ENCODE measurements at regions not wholly inside any gene's neighbourhood (a gene's known extent, or its start where the extent isn't known, plus 50 kb on each side); places are given as distances from the start of the nearest gene placed in this dataset.

- DNase-seq (no peak), FAIRE-seq (no peak)
- WGBS, 3 donors: 68 to 85% (median 81%) methylated on average over 1 of the region's 1 CpG
- Histone ChIP-seq H3K9me3 (ENCODE audit: control insufficient read depth in 2 of 2, insufficient read depth in 1 of 2, low read depth in 1 of 2, low read length in 1 of 2) (no peaks in the 10 kb centered on the region), H3K27me3 (ENCODE audit: control insufficient read depth in 3 of 3, insufficient read depth in 3 of 3, low read length in 3 of 3) (no peaks in the 10 kb centered on the region), H3K36me3 (ENCODE audit: control insufficient read depth in 3 of 3, insufficient read depth in 2 of 3, low read depth in 1 of 3, low read length in 3 of 3) (no peaks in the 10 kb centered on the region), H3K4me1 (ENCODE audit: control insufficient read depth in 3 of 3, insufficient read depth in 2 of 3, low read depth in 1 of 3, low read length in 2 of 3) (no peaks in the 10 kb centered on the region), H3K27ac (ENCODE audit: low read depth in 1 of 3, low read length in 2 of 3) (no peak overlapping the region), H3K4me3 (ENCODE audit: low read depth in 1 of 3, low read length in 3 of 3) (no peak overlapping the region)
These were observed 303.5 kb upstream of the SPOCK3 start for GRCh38 chr4:167537761-167538160.

- Histone ChIP-seq H3K4me1 (ENCODE audit: control insufficient read depth in 3 of 3, insufficient read depth in 2 of 3, low read depth in 1 of 3, low read length in 2 of 3) (no peaks in the 10 kb centered on the region), H3K27me3 (ENCODE audit: control insufficient read depth in 3 of 3, insufficient read depth in 3 of 3, low read length in 3 of 3) (no peaks in the 10 kb centered on the region), H3K4me3 (ENCODE audit: low read depth in 1 of 3, low read length in 3 of 3) (no peak overlapping the region), H3K36me3 (ENCODE audit: control insufficient read depth in 3 of 3, insufficient read depth in 2 of 3, low read depth in 1 of 3, low read length in 3 of 3) (no peaks in the 10 kb centered on the region), H3K9me3 (ENCODE audit: control insufficient read depth in 2 of 2, insufficient read depth in 1 of 2, low read depth in 1 of 2, low read length in 1 of 2) (no peaks in the 10 kb centered on the region), H3K27ac (ENCODE audit: low read depth in 1 of 3, low read length in 2 of 3) (no peak overlapping the region)
- no peak for DNase-seq
- 64 to 73% (median 64%) methylated on average over 3 of the region's 3 CpGs for WGBS, 3 donors
- no peak for FAIRE-seq
These were observed 307.0 kb upstream of the SPOCK3 start for GRCh38 chr4:167541286-167541685.

- 50 to 63% (median 61%) methylated on average over 1 of the region's 1 CpG for WGBS, 3 donors
- DNase-seq (no peak), FAIRE-seq (no peak)
- Histone ChIP-seq H3K4me1 (ENCODE audit: control insufficient read depth in 3 of 3, insufficient read depth in 2 of 3, low read depth in 1 of 3, low read length in 2 of 3) (no peaks in the 10 kb centered on the region), H3K4me3 (ENCODE audit: low read depth in 1 of 3, low read length in 3 of 3) (no peak overlapping the region), H3K27me3 (ENCODE audit: control insufficient read depth in 3 of 3, insufficient read depth in 3 of 3, low read length in 3 of 3) (no peaks in the 10 kb centered on the region), H3K9me3 (ENCODE audit: control insufficient read depth in 2 of 2, insufficient read depth in 1 of 2, low read depth in 1 of 2, low read length in 1 of 2) (no peaks in the 10 kb centered on the region), H3K27ac (ENCODE audit: low read depth in 1 of 3, low read length in 2 of 3) (no peak overlapping the region), H3K36me3 (ENCODE audit: control insufficient read depth in 3 of 3, insufficient read depth in 2 of 3, low read depth in 1 of 3, low read length in 3 of 3) (no peaks in the 10 kb centered on the region)
These were observed 310.1 kb upstream of the SPOCK3 start for GRCh38 chr4:167544391-167544790.

DNA sequence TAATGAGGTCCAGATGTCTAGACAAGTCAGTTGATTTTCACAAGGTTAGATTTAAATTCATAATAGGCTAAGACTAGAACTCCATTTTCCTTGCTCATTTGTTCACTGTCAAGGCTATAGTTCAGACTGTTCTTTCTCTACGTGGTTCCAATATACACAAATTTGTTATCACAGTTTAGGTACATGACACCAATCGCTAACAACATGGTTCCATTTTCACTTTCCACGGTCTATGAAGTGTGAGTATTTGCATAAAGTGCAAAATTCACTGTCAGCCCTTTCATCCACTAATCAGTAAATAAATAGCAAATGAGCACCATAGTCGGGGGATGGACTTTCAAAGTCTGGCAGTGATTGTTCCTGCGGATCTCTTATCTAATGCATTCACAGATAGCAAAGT, 315.7 kb upstream of the SPOCK3 start:
- FAIRE-seq (no peak), DNase-seq (no peak)
- H3K27ac ChIP-seq (ENCODE audit: low read depth in 1 of 3, low read length in 2 of 3): no peak overlapping the region
- no peaks in the 10 kb centered on the region for H3K4me1 ChIP-seq (ENCODE audit: control insufficient read depth in 3 of 3, insufficient read depth in 2 of 3, low read depth in 1 of 3, low read length in 2 of 3)
- H3K27me3 ChIP-seq (ENCODE audit: control insufficient read depth in 3 of 3, insufficient read depth in 3 of 3, low read length in 3 of 3): no peaks in the 10 kb centered on the region
- 15 to 46% (median 29%) methylated on average over 5 of the region's 5 CpGs for WGBS, 3 donors
- H3K4me3 ChIP-seq (ENCODE audit: low read depth in 1 of 3, low read length in 3 of 3): no peak overlapping the region
- H3K36me3 ChIP-seq (ENCODE audit: control insufficient read depth in 3 of 3, insufficient read depth in 2 of 3, low read depth in 1 of 3, low read length in 3 of 3): no peaks in the 10 kb centered on the region
- no peaks in the 10 kb centered on the region for H3K9me3 ChIP-seq (ENCODE audit: control insufficient read depth in 2 of 2, insufficient read depth in 1 of 2, low read depth in 1 of 2, low read length in 1 of 2)

DNA sequence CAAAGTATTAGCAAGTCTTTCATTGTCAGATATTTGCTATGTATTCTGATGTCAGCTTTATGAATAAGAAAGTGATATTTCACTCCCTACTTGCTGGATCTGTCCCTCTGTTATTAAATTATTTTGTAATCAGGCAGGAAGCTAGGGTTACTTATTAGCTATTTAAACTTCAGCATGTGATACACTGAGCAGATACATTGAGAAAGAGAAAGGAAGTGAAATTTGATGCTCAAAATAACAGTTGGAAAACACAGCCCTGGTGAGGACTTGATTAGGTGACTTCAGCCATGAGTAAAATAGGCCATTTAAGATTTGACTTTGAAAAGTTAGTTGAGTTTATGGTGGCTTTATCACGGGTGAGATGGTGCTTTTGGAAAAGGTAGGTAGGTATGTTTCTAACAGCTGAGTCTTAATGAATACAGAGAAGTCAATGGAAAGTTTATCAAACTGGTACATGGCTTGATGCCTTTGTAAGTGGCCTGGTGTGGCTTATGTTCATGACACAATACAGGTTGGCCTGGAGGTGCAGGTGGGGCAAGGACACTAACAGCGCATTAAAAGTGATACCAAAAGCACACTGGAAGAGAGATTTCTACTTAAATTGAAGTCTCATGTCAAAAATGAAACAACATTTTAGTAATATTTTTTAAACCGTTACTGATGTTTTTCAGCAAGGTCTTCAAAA, 321.2 kb upstream of the SPOCK3 start:
- Histone ChIP-seq H3K4me3 (ENCODE audit: low read depth in 1 of 3, low read length in 3 of 3) (no peak overlapping the region), H3K27me3 (ENCODE audit: control insufficient read depth in 3 of 3, insufficient read depth in 3 of 3, low read length in 3 of 3) (no peaks in the 10 kb centered on the region), H3K36me3 (ENCODE audit: control insufficient read depth in 3 of 3, insufficient read depth in 2 of 3, low read depth in 1 of 3, low read length in 3 of 3) (no peaks in the 10 kb centered on the region), H3K27ac (ENCODE audit: low read depth in 1 of 3, low read length in 2 of 3) (no peak overlapping the region), H3K9me3 (ENCODE audit: control insufficient read depth in 2 of 2, insufficient read depth in 1 of 2, low read depth in 1 of 2, low read length in 1 of 2) (no peaks in the 10 kb centered on the region), H3K4me1 (ENCODE audit: control insufficient read depth in 3 of 3, insufficient read depth in 2 of 3, low read depth in 1 of 3, low read length in 2 of 3) (no peaks in the 10 kb centered on the region)
- DNase-seq (no peak), FAIRE-seq (no peak)
- WGBS, 3 donors: 70 to 86% (median 81%) methylated on average over 3 of the region's 3 CpGs

GRCh38 chr4:167578906-167579305, 344.6 kb upstream of the SPOCK3 start:
- H3K27me3 ChIP-seq (ENCODE audit: control insufficient read depth in 3 of 3, insufficient read depth in 3 of 3, low read length in 3 of 3): no peaks in the 10 kb centered on the region
- 18 to 30% (median 19%) methylated on average over 2 of the region's 2 CpGs for WGBS, 3 donors
- no peak for DNase-seq
- H3K4me1 ChIP-seq (ENCODE audit: control insufficient read depth in 3 of 3, insufficient read depth in 2 of 3, low read depth in 1 of 3, low read length in 2 of 3): no peaks in the 10 kb centered on the region
- peaks cover 0 to 15% of the 10 kb centered on the region in 2 donors for H3K9me3 ChIP-seq (ENCODE audit: control insufficient read depth in 2 of 2, insufficient read depth in 1 of 2, low read depth in 1 of 2, low read length in 1 of 2)
- no peak overlapping the region for H3K4me3 ChIP-seq (ENCODE audit: low read depth in 1 of 3, low read length in 3 of 3)
- no peak for FAIRE-seq
- no peaks in the 10 kb centered on the region for H3K36me3 ChIP-seq (ENCODE audit: control insufficient read depth in 3 of 3, insufficient read depth in 2 of 3, low read depth in 1 of 3, low read length in 3 of 3)
- H3K27ac ChIP-seq (ENCODE audit: low read depth in 1 of 3, low read length in 2 of 3): no peak overlapping the region

- no peak for FAIRE-seq
- Histone ChIP-seq H3K9me3 (ENCODE audit: control insufficient read depth in 2 of 2, insufficient read depth in 1 of 2, low read depth in 1 of 2, low read length in 1 of 2) (peaks cover 0 to 15% of the 10 kb centered on the region in 2 donors), H3K4me3 (ENCODE audit: low read depth in 1 of 3, low read length in 3 of 3) (no peak overlapping the region), H3K36me3 (ENCODE audit: control insufficient read depth in 3 of 3, insufficient read depth in 2 of 3, low read depth in 1 of 3, low read length in 3 of 3) (no peaks in the 10 kb centered on the region), H3K27me3 (ENCODE audit: control insufficient read depth in 3 of 3, insufficient read depth in 3 of 3, low read length in 3 of 3) (no peaks in the 10 kb centered on the region), H3K27ac (ENCODE audit: low read depth in 1 of 3, low read length in 2 of 3) (no peak overlapping the region), H3K4me1 (ENCODE audit: control insufficient read depth in 3 of 3, insufficient read depth in 2 of 3, low read depth in 1 of 3, low read length in 2 of 3) (no peaks in the 10 kb centered on the region)
- WGBS, 3 donors: 79 to 88% (median 80%) methylated on average over 18 to 19 of the region's 19 CpGs
- no peak for DNase-seq
These were observed 347.2 kb upstream of the SPOCK3 start for GRCh38 chr4:167581449-167581965.

- H3K36me3 ChIP-seq (ENCODE audit: control insufficient read depth in 3 of 3, insufficient read depth in 2 of 3, low read depth in 1 of 3, low read length in 3 of 3): no peaks in the 10 kb centered on the region
- FAIRE-seq (no peak), DNase-seq (no peak)
- no peak overlapping the region for H3K27ac ChIP-seq (ENCODE audit: low read depth in 1 of 3, low read length in 2 of 3)
- no peaks in the 10 kb centered on the region for H3K27me3 ChIP-seq (ENCODE audit: control insufficient read depth in 3 of 3, insufficient read depth in 3 of 3, low read length in 3 of 3)
- peaks cover 0 to 3% of the 10 kb centered on the region in 2 donors for H3K9me3 ChIP-seq (ENCODE audit: control insufficient read depth in 2 of 2, insufficient read depth in 1 of 2, low read depth in 1 of 2, low read length in 1 of 2)
- H3K4me3 ChIP-seq (ENCODE audit: low read depth in 1 of 3, low read length in 3 of 3): no peak overlapping the region
- WGBS, 3 donors: 77 to 86% (median 86%) methylated on average over 5 of the region's 5 CpGs
- no peaks in the 10 kb centered on the region for H3K4me1 ChIP-seq (ENCODE audit: control insufficient read depth in 3 of 3, insufficient read depth in 2 of 3, low read depth in 1 of 3, low read length in 2 of 3)
These were observed 353.1 kb upstream of the SPOCK3 start for GRCh38 chr4:167587361-167587760.

DNA sequence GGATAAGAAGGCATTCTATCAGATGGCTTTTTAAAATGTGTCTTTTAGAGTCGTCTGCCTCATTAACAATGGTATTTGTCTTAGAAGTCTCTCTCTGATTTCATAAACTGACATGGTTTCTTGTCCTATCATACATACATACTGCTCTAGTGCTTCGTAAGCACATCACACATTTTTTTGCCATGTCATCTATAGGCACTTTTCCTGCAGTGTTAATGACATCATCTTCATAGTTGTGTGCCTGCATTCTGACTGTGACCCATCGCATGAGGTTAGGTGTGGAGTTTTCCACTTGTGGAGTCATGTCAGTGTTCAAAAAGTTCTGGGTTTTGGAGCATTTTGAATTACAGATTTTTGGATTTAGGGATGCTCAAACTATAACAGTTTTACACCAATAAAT, 361.6 kb upstream of the SPOCK3 start:
- Histone ChIP-seq H3K36me3 (ENCODE audit: control insufficient read depth in 3 of 3, insufficient read depth in 2 of 3, low read depth in 1 of 3, low read length in 3 of 3) (no peaks in the 10 kb centered on the region), H3K9me3 (ENCODE audit: control insufficient read depth in 2 of 2, insufficient read depth in 1 of 2, low read depth in 1 of 2, low read length in 1 of 2) (no peaks in the 10 kb centered on the region), H3K4me1 (ENCODE audit: control insufficient read depth in 3 of 3, insufficient read depth in 2 of 3, low read depth in 1 of 3, low read length in 2 of 3) (no peaks in the 10 kb centered on the region), H3K27me3 (ENCODE audit: control insufficient read depth in 3 of 3, insufficient read depth in 3 of 3, low read length in 3 of 3) (no peaks in the 10 kb centered on the region), H3K27ac (ENCODE audit: low read depth in 1 of 3, low read length in 2 of 3) (no peak overlapping the region), H3K4me3 (ENCODE audit: low read depth in 1 of 3, low read length in 3 of 3) (no peak overlapping the region)
- 73 to 77% (median 73%) methylated on average over 3 of the region's 3 CpGs for WGBS, 3 donors
- no peak for FAIRE-seq
- no peak for DNase-seq

All from small intestine (tissue), 7 donors.